ENCODE measurements at regions not wholly inside any gene's neighbourhood (a gene's known extent, or its start where the extent isn't known, plus 50 kb on each side); places are given as distances from the start of the nearest gene placed in this dataset.

- TF ChIP-seq ZNF281 (CRISPR knock-in tag; IDR thresholded peaks at IDR 0.05; ENCODE audit: borderline replicate concordance), result no peak; the same call in 1 of the 2 replicates
- TF ChIP-seq STAT6 (CRISPR knock-in tag; IDR thresholded peaks at IDR 0.05; ENCODE audit: borderline replicate concordance), result peak; percentile 90
- peak; percentile 27; the same call in 1 of the 2 replicates for TF ChIP-seq NFKB2 (CRISPR knock-in tag; IDR thresholded peaks at IDR 0.05; ENCODE audit: borderline replicate concordance)
- TF ChIP-seq, protein P1, sequence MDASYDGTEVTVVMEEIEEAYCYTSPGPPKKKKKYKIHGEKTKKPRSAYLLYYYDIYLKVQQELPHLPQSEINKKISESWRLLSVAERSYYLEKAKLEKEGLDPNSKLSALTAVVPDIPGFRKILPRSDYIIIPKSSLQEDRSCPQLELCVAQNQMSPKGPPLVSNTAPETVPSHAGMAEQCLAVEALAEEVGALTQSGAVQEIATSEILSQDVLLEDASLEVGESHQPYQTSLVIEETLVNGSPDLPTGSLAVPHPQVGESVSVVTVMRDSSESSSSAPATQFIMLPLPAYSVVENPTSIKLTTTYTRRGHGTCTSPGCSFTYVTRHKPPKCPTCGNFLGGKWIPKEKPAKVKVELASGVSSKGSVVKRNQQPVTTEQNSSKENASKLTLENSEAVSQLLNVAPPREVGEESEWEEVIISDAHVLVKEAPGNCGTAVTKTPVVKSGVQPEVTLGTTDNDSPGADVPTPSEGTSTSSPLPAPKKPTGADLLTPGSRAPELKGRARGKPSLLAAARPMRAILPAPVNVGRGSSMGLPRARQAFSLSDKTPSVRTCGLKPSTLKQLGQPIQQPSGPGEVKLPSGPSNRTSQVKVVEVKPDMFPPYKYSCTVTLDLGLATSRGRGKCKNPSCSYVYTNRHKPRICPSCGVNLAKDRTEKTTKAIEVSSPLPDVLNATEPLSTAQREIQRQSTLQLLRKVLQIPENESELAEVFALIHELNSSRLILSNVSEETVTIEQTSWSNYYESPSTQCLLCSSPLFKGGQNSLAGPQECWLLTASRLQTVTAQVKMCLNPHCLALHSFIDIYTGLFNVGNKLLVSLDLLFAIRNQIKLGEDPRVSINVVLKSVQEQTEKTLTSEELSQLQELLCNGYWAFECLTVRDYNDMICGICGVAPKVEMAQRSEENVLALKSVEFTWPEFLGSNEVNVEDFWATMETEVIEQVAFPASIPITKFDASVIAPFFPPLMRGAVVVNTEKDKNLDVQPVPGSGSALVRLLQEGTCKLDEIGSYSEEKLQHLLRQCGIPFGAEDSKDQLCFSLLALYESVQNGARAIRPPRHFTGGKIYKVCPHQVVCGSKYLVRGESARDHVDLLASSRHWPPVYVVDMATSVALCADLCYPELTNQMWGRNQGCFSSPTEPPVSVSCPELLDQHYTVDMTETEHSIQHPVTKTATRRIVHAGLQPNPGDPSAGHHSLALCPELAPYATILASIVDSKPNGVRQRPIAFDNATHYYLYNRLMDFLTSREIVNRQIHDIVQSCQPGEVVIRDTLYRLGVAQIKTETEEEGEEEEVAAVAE (CRISPR knock-in tag; IDR thresholded peaks at IDR 0.05; ENCODE audit: borderline replicate concordance), result no peak; the same call in 1 of the 2 replicates
- TF ChIP-seq ZNF224 (CRISPR knock-in tag; IDR thresholded peaks at IDR 0.05), result no peak
- TF ChIP-seq ZNF782 (CRISPR knock-in tag; IDR thresholded peaks at IDR 0.05; ENCODE audit: borderline replicate concordance), result 0 out of 2 replicates have a peak, but pooled peaks have one; percentile 18
- TF ChIP-seq ZNF235 (CRISPR knock-in tag; IDR thresholded peaks at IDR 0.05; ENCODE audit: borderline replicate concordance), result no peak
- peak; percentile 92 for TF ChIP-seq ZBTB7A (CRISPR knock-in tag; IDR thresholded peaks at IDR 0.05)
- TF ChIP-seq, protein P2, sequence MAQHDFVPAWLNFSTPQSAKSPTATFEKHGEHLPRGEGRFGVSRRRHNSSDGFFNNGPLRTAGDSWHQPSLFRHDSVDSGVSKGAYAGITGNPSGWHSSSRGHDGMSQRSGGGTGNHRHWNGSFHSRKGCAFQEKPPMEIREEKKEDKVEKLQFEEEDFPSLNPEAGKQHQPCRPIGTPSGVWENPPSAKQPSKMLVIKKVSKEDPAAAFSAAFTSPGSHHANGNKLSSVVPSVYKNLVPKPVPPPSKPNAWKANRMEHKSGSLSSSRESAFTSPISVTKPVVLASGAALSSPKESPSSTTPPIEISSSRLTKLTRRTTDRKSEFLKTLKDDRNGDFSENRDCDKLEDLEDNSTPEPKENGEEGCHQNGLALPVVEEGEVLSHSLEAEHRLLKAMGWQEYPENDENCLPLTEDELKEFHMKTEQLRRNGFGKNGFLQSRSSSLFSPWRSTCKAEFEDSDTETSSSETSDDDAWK (CRISPR knock-in tag; IDR thresholded peaks at IDR 0.05), result no peak
- no peak for TF ChIP-seq ZNF749 (CRISPR knock-in tag; IDR thresholded peaks at IDR 0.05; ENCODE audit: borderline replicate concordance)
- peak; percentile 32 for TF ChIP-seq TARDBP (CRISPR knock-in tag; IDR thresholded peaks at IDR 0.05)
- TF ChIP-seq ZBTB42 (CRISPR knock-in tag; IDR thresholded peaks at IDR 0.05), result no peak
- no peak for TF ChIP-seq ZFP1 (CRISPR knock-in tag; IDR thresholded peaks at IDR 0.05)
- TF ChIP-seq, protein P3, sequence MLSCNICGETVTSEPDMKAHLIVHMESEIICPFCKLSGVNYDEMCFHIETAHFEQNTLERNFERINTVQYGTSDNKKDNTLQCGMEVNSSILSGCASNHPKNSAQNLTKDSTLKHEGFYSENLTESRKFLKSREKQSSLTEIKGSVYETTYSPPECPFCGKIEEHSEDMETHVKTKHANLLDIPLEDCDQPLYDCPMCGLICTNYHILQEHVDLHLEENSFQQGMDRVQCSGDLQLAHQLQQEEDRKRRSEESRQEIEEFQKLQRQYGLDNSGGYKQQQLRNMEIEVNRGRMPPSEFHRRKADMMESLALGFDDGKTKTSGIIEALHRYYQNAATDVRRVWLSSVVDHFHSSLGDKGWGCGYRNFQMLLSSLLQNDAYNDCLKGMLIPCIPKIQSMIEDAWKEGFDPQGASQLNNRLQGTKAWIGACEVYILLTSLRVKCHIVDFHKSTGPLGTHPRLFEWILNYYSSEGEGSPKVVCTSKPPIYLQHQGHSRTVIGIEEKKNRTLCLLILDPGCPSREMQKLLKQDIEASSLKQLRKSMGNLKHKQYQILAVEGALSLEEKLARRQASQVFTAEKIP (CRISPR knock-in tag; IDR thresholded peaks at IDR 0.05; ENCODE audit: borderline replicate concordance), result no peak
- 0 out of 2 replicates have a peak, but pooled peaks have one; percentile 43 for TF ChIP-seq ZNF101 (CRISPR knock-in tag; IDR thresholded peaks at IDR 0.05; ENCODE audit: borderline replicate concordance, low read depth)
Measured at GRCh38 chr1:8170059-8170835, 144.1 kb upstream of the ERRFI1 start (continued).
